Right atrium auricular region (tissue), 2 donors: ENCODE measurements at regions not wholly inside any gene's neighbourhood (a gene's known extent, or its start where the extent isn't known, plus 50 kb on each side); places are given as distances from the start of the nearest gene placed in this dataset.
A peak's percentile ranks its signal among the peaks of the same experiment; 100 is the strongest.

Experiments
- DNase-seq: peaks from one replicate; pipeline ENCODE4 v3.0.0-alpha.2; 2019; ENCODE audit warnings: low spot score
- H3K27ac ChIP-seq, 2 donors: fragments of 200-600 bp; sonication (generic); 1 replicate in 1 of 2; 2 replicates in 1 of 2; pipeline ENCODE4 v1.5.1; 2016 to 2019
- H3K27me3 ChIP-seq, 2 donors: fragments of 200-600 bp; sonication (generic); one replicate each; pipeline versions ENCODE4 v1.5.1 to v1.6.0; 2017 to 2019
- H3K36me3 ChIP-seq: fragments of 200-600 bp; sonication (generic); one replicate; pipeline ENCODE4 v1.5.1; 2016
- H3K4me1 ChIP-seq, 2 donors: fragments of 200-600 bp; sonication (generic); one replicate each; pipeline versions ENCODE4 v1.5.1 to v1.6.0; 2017 to 2019
- H3K4me3 ChIP-seq, 2 donors: fragments of 200-600 bp; sonication (generic); 1 replicate in 1 of 2; 2 replicates in 1 of 2; pipeline ENCODE4 v1.5.1; 2017 to 2019; ENCODE audit warnings: mild to moderate bottlenecking in 1 of 2, moderate library complexity in 1 of 2
- H3K9me3 ChIP-seq, 2 donors: fragments of 200-600 bp; sonication (generic); one replicate each; pipeline ENCODE4 v1.5.1; 2019
- CTCF ChIP-seq, 2 donors: fragments of 200-600 bp; sonication (generic); IDR thresholded peaks; one replicate each; pipeline ENCODE4 v1.5.1; 2019; ENCODE audit warnings: antibody characterized with exemption in 2 of 2

GRCh38 chr9:89928106-89928505 is 323.3 kb downstream of the GADD45G start:
- Histone ChIP-seq H3K4me1 (peaks cover 0 to 22% of the 10 kb centered on the region in 2 donors), H3K36me3 (no peaks in the 10 kb centered on the region), H3K27me3 (no peaks in the 10 kb centered on the region), H3K27ac (no peak overlapping the region), H3K9me3 (no peaks in the 10 kb centered on the region), H3K4me3 (no peak overlapping the region)
- TF ChIP-seq CTCF (IDR thresholded peaks at IDR 0.05) = no peak
- DNase-seq = peak; percentile 52

GRCh38 chr9:89928521-89929275 is 323.9 kb downstream of the GADD45G start:
- H3K9me3 ChIP-seq = no peaks in the 10 kb centered on the region
- H3K27ac ChIP-seq = no peak overlapping the region
- peak; percentile 53 for DNase-seq
- H3K27me3 ChIP-seq = no peaks in the 10 kb centered on the region
- H3K36me3 ChIP-seq = no peaks in the 10 kb centered on the region
- H3K4me3 ChIP-seq = no peak overlapping the region
- H3K4me1 ChIP-seq = peaks cover 0 to 22% of the 10 kb centered on the region in 2 donors
- no peak for TF ChIP-seq CTCF (IDR thresholded peaks at IDR 0.05)

- Histone ChIP-seq H3K27me3 (no peaks in the 10 kb centered on the region), H3K9me3 (no peaks in the 10 kb centered on the region), H3K4me1 (peaks cover 0 to 22% of the 10 kb centered on the region in 2 donors), H3K36me3 (no peaks in the 10 kb centered on the region), H3K4me3 (no peak overlapping the region), H3K27ac (no peak overlapping the region)
- TF ChIP-seq CTCF (IDR thresholded peaks at IDR 0.05) = no peak
- peak; percentile 57 for DNase-seq
Measured at GRCh38 chr9:89929315-89929672, 324.5 kb downstream of the GADD45G start.

GRCh38 chr9:89929673-89930480 is 325.1 kb downstream of the GADD45G start:
- no peaks in the 10 kb centered on the region for H3K36me3 ChIP-seq
- peak overlapping the region in 1 of 2 donors; percentile 23 for H3K27ac ChIP-seq
- no peak overlapping the region for H3K4me3 ChIP-seq
- DNase-seq = peak; percentile 75
- H3K27me3 ChIP-seq = no peaks in the 10 kb centered on the region
- TF ChIP-seq CTCF (IDR thresholded peaks at IDR 0.05) = no peak
- H3K9me3 ChIP-seq = no peaks in the 10 kb centered on the region
- H3K4me1 ChIP-seq = peaks cover 0 to 22% of the 10 kb centered on the region in 2 donors

GRCh38 chr9:89933578-89933977 is 328.8 kb downstream of the GADD45G start:
- Histone ChIP-seq H3K4me1 (peaks cover 0 to 16% of the 10 kb centered on the region in 2 donors), H3K9me3 (no peaks in the 10 kb centered on the region)

More at GRCh38 chr9:89933578-89933977, 328.8 kb downstream of the GADD45G start:
- DNase-seq = no peak
- Histone ChIP-seq H3K27ac (no peak overlapping the region), H3K27me3 (no peaks in the 10 kb centered on the region), H3K4me3 (no peak overlapping the region), H3K36me3 (no peaks in the 10 kb centered on the region)
- no peak for TF ChIP-seq CTCF (IDR thresholded peaks at IDR 0.05)
